HG02759 (cell line): ENCODE measurements at regions not wholly inside any gene's neighbourhood (a gene's known extent, or its start where the extent isn't known, plus 50 kb on each side); places are given as distances from the start of the nearest gene placed in this dataset.
A peak's percentile ranks its signal among the peaks of the same experiment; 100 is the strongest.
"Not testable (repeated sequence)": the region's sequence is repeated elsewhere in the genome, so short reads cannot be mapped to it uniquely, and the experiment has no call there.

ENCODE experiments used
- ATAC-seq: cut with Tn5 transposase; IDR thresholded peaks from one replicate; pipeline ENCODE4 v1.9.1; 2021; ENCODE audit warnings: mild to moderate bottlenecking, moderate library complexity; ENCODE audit not compliant: unreplicated experiment

- ATAC-seq, result no peak
Observed at GRCh38 chrX:46235778-46236177, 309.4 kb downstream of the ZNF674 start.

GRCh38 chrX:46234775-46235174 is 310.4 kb downstream of the ZNF674 start:
- no peak for ATAC-seq

GRCh38 chrX:46228389-46228788 is 316.8 kb downstream of the ZNF674 start:
- ATAC-seq, result no peak

GRCh38 chrX:46226422-46226821 is 318.8 kb downstream of the ZNF674 start:
- no peak for ATAC-seq

- ATAC-seq, result not testable (repeated sequence)
Observed at GRCh38 chrX:46223499-46223898, 321.7 kb downstream of the ZNF674 start.

GRCh38 chrX:46220822-46221221 is 324.4 kb downstream of the ZNF674 start:
- no peak for ATAC-seq

GRCh38 chrX:46218373-46218772 is 326.8 kb downstream of the ZNF674 start:
- ATAC-seq, result no peak

- ATAC-seq, result no peak
Observed at GRCh38 chrX:46216406-46216805, 328.8 kb downstream of the ZNF674 start.

- ATAC-seq, result no peak
Observed at GRCh38 chrX:46211079-46211478, 334.1 kb downstream of the ZNF674 start.

GRCh38 chrX:46209768-46210167 is 335.5 kb downstream of the ZNF674 start:
- no peak for ATAC-seq

- no peak for ATAC-seq
Observed at GRCh38 chrX:46209037-46209436, 336.2 kb downstream of the ZNF674 start.

GRCh38 chrX:46208225-46208854 is 336.9 kb downstream of the ZNF674 start:
- peak; percentile 76 for ATAC-seq

- no peak for ATAC-seq
Observed at GRCh38 chrX:46204721-46205422, 340.3 kb downstream of the ZNF674 start.

- no peak for ATAC-seq
Observed at GRCh38 chrX:46202733-46203514, 342.3 kb downstream of the ZNF674 start.

- no peak for ATAC-seq
Observed at GRCh38 chrX:46200413-46200812, 344.8 kb downstream of the ZNF674 start.

- no peak for ATAC-seq
Observed at GRCh38 chrX:46198858-46199257, 346.4 kb downstream of the ZNF674 start.

- not testable (repeated sequence) for ATAC-seq
Observed at GRCh38 chrX:46186811-46187106, 358.5 kb downstream of the ZNF674 start.

- ATAC-seq, result no peak
Observed at GRCh38 chrX:46185923-46186810, 359.1 kb downstream of the ZNF674 start.

GRCh38 chrX:46184749-46185148 is 360.5 kb downstream of the ZNF674 start:
- ATAC-seq, result no peak

- peak; percentile 98 for ATAC-seq
Observed at GRCh38 chrX:46180258-46180687, 364.9 kb downstream of the ZNF674 start.

- no peak for ATAC-seq
Observed at GRCh38 chrX:46179748-46180147, 365.5 kb downstream of the ZNF674 start.
